Daoy (cell line): ENCODE measurements at regions not wholly inside any gene's neighbourhood (a gene's known extent, or its start where the extent isn't known, plus 50 kb on each side); places are given as distances from the start of the nearest gene placed in this dataset.
A peak's percentile ranks its signal among the peaks of the same experiment; 100 is the strongest.
"Not testable (repeated sequence)": the region's sequence is repeated elsewhere in the genome, so short reads cannot be mapped to it uniquely, and the experiment has no call there.

Experiments used
- DNase-seq: peaks from one replicate; pipeline ENCODE4 v3.0.0-alpha.2; 2015; ENCODE audit warnings: low read depth

DNA sequence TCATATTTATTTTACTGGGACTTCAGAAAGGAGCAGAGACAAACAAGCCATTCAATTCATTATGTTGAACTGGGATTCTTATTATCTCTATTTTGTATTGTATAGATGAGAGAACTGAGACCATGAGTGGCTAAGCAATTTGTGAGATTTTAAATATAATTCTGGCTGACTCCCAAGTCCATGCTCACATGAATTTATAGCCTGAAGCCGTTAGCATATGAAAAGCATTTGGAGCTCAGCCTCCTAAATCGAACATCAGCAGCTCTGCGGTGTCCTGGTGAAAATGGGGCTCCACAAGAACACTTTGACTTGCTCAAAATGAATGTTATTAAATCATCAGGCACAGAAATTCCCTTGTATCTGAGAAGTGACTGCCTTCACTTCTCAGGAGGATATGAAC, 96.8 kb upstream of the DPT start:
- no peak for DNase-seq

- DNase-seq, result no peak
Measured at GRCh38 chr1:168826269-168826668, 97.3 kb upstream of the DPT start.

DNA sequence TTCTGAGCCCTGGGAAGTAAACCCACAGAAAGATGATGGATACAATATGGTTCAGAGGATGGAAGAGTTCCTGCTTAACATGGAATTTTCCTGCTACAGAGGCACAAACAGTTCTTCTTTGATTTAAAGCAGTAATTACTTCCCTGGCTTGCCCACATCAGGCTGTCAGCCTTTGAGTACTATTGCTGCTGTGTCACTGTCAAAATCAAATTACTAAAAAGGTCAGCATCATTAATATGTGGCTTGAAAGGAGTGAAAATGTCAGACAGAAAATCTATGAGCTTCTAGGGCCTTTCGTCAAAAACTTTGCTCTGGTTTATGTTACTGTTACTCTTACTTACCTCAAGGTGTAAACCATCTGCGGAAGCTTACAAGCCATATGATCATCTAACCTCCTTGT, 98.6 kb upstream of the DPT start:
- no peak for DNase-seq

DNA sequence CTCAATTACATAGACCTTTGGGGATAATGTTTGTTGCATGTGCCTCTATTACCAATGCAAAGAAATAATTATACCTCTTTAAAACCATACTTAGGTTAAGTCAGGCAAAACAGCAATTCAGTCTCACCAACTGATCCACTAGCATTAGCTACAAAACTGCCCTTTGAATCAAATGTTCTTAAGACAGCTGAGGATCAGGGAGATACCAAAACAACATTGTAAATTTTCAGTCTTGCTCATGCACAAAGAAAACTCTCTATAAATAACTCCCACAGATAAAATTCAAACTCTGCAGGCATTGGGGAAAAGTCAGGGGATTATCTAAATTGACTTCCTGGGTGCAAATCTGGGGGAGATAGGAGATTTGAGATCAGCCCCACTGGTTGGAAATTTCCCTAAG, 100.9 kb upstream of the DPT start:
- no peak for DNase-seq

GRCh38 chr1:168830562-168830961, 101.6 kb upstream of the DPT start:
- DNase-seq, result no peak

DNA sequence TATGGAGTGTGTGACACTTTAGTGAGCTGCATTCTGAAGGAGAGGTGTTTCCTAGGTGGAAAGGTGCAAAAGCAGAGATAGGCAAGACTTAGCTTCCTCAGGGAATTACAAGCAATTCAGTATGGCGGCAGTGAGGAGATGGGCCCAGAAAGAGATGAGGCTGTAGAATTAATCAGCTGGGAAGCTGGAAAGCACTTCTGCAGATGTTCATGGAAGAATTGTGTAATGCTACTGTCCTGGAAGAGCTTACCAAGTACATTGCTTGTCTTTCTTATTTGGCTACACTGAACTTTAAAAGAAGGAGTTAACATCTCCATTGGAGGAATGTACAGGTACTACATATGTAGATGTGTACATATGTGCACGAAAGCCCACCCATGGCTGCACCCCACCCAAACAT, 103.7 kb upstream of the DPT start:
- no peak for DNase-seq

DNA sequence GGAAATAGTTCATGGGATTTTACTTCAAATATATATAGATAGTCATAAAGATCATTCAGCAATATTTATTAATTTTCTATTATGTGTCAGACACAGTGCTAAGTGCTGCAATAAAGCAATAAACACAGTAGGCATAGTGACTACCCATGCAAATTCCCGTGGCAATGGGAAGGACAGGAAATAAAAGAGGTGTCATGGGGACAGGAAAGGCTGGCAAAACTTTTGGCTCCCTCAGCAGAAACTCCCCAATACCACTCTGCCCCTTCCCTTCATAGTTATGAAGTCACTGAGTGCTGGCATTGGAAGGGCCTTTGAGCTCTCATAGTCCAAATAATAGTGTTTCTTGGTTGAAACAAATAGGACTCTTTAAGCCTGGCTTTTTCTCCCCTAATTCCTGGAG, 104.4 kb upstream of the DPT start:
- DNase-seq, result no peak

- no peak for DNase-seq
Measured at GRCh38 chr1:168833801-168834224, 104.8 kb upstream of the DPT start.

- DNase-seq, result peak; percentile 9
Measured at GRCh38 chr1:168834225-168834872, 105.3 kb upstream of the DPT start.

DNA sequence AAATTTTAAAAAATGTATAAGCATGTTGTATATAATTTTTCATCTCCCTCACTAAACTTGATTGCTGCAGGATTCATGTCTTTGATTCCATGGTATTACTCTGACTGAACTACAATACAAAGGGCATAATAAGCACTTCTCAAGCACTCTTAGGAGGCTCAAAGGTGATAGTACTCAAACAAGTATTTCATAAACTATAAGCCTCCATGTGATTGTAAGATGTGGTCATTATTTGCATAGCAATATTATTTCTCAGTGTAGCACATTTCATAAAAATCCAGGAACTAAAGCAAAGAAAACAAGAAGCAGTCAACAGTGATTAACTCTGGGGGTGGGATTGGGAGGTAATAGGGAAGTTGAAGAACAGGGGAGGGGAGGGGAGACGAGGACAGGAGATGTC, 106.2 kb upstream of the DPT start:
- DNase-seq, result no peak

DNA sequence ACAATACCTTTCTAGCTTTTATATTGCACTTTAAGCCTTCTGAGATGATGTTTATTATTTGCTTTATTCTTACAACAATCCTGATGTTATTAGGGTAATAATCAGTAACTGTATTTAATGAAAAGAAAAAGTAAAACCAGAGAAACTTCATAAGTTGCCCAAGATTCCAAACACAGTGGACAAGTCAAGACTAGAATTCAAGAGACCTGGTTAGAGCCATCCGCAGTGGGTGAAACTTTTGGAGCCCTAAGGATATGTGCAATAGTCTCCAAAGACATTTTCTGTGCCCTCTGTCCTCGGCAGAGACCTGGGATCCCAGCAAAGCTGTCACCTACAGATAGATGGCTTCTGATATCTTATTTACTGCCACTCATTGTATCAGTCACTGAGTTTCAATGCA, 106.8 kb upstream of the DPT start:
- no peak for DNase-seq

DNA sequence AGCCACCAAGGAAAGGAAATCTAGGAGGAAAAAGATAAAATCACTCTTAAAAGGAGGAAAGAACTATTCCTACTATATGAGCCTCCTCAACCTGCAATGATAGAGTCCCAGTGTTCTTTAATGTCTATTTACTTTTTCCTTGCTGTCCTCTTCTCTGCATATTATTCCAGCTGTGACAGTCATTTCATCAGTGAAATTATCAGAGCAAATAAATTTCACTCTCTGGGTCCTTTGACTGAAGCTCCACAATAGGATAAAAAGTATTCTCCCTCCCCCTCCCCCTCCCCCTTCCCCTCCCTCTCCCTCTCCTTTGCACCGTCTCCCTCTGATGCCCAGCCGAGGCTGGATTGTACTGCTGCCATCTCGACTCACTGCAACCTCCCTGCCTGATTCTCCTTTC, 107.5 kb upstream of the DPT start:
- no peak for DNase-seq

DNA sequence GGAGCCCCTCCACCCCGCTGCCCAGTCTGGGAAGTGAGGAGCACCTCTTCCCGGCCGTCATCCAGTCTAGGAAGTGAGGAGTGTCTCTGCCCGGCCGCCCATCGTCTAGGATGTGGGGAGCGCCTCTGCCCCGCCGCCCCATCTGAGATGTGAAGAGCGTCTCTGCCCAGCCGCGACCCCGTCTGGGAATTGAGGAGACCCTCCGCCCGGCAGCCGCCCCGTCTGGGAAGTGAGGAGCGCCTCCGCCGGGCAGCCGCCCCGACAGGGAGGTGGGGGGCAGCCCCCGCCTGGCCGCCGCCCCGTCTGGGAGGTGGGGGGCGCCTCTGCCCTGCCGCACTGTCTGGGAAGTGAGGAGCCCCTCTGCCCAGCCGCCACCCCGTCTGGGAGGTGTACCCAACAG, 108.2 kb upstream of the DPT start:
- not testable (repeated sequence) for DNase-seq

- DNase-seq, result no peak
Measured at GRCh38 chr1:168842306-168842705, 113.3 kb upstream of the DPT start.

DNA sequence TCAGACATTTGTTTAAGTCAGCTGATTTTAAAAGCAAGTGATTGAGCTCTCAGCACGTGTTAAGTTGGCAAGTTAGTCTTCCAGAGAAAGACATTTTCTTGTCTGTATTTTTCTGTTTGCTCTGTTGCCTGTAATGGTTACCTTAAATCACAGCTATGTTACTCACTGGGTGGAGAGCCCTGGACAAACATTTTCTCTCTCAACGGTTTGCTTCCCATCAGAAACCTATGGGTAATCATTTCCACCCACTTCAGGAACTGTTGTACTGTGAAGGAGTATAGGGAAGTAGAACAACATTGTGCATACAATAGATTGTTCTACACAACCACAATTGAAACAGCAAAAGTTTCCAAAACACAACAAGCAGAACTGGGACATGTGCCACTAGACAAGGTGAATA, 113.9 kb upstream of the DPT start:
- DNase-seq, result no peak

DNA sequence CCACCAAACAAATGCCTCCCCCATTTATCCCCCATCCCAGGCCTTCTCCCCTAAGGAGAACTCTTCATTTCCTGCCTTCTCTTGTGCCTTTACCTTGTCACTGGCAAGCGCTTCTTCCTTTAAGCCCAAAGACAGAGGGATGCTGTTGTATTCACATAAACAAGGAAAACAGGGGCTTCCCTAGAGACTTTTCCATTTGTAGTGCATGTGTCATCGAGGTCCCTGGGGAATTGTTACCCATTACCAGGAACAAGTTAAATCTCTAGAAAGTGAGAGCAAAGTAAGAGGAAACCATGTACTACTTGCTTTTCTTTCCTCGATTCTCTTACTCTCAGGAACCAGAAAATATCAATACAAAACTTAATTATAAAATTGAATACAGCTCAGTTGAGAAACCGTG, 114.4 kb upstream of the DPT start:
- DNase-seq, result peak; percentile 7

DNA sequence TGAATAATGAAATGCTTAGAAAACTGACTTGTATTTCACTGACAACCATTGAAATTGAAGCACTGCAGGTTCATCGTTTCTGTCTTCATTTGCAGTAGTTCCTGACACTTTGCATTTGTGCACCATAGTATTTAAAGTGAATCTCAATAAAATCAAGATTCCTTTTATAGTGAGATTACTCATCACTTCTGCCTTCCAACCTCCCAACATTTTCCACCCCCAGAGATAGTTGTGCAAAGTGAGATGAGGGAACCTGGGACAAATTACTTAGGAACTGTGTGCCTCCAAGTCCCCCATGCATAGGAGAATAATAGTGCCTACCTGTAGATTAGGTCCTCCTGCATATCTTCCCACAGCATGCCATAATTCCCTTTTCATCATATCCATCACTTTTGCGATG, 114.9 kb upstream of the DPT start:
- no peak for DNase-seq

DNA sequence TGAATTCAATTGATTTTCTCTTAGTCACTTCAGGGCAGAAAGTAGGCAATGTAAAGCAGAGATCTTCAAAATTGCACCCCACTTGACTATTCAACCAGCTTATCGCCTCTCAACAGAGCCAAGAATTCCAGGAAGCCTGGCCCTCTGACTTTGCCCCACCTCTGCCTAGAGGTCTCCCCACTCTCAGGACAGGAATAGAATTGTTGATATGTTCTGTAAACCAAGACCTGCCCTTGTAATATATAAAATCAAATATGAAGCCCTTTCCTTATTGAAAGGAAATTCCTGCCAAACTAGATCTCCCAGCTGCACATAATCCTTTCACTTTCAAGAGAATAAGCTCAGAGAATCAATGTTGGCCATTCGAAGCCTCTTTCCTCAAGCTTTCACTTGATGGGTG, 116.1 kb upstream of the DPT start:
- DNase-seq, result no peak

DNA sequence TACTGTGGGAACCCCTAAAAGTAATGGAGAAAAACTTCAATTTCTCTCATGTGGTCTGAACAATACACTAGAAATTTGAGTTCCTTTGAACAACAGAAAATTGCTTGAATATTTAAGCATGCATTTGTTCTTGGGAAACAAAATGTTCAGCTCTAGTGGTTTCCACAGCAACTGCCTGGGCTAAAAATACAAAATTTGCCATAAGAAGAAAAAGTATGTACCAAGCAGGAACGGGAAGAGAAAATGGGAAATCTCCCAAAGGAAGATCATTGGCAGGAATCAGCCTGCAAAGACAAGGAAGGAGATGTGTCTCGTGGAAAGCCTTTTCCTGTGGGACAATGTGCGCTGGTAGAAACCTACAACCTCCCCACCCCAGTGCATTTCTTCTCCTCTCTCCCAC, 119.0 kb upstream of the DPT start:
- no peak for DNase-seq

- no peak for DNase-seq
Measured at GRCh38 chr1:168861421-168862004, 132.5 kb upstream of the DPT start.

DNA sequence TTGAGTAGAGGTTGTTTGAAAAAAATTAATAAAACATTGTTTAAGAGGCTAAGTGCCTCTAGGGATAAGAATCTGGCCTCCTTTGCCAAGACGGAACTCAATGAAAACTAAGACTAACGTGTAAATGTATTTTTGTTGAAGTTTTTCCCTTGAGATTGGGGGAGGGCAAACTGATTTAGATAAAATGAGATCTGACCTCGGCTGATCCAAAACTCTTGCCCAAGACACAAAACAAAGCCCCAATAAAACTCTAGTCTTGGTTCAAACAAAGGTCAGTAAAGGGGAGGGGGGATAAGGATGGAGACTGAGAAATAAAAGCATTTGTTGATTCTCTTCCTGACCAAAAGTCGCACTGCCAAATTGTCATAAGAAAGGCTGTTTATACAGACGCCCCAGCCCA, 134.8 kb upstream of the DPT start:
- DNase-seq, result no peak

DNA sequence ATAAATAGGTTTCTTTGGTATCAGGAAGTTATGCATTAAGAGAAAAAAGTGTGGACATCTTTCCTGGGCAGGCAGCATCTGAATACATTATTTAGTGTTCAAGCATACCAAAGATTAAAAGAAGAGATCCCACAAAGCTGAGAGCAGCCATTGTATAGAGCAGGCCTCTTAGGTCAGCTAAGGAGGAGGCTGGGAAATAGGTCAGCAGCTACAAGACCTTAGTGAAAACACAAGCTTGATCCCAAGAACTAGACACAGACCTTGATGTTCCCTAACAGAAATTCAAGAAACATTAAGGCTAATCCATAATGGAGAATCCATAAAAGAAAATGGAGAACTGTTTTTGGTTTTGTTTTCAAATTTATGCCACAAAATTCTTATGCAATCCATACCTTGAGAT, 135.3 kb upstream of the DPT start:
- no peak for DNase-seq

DNA sequence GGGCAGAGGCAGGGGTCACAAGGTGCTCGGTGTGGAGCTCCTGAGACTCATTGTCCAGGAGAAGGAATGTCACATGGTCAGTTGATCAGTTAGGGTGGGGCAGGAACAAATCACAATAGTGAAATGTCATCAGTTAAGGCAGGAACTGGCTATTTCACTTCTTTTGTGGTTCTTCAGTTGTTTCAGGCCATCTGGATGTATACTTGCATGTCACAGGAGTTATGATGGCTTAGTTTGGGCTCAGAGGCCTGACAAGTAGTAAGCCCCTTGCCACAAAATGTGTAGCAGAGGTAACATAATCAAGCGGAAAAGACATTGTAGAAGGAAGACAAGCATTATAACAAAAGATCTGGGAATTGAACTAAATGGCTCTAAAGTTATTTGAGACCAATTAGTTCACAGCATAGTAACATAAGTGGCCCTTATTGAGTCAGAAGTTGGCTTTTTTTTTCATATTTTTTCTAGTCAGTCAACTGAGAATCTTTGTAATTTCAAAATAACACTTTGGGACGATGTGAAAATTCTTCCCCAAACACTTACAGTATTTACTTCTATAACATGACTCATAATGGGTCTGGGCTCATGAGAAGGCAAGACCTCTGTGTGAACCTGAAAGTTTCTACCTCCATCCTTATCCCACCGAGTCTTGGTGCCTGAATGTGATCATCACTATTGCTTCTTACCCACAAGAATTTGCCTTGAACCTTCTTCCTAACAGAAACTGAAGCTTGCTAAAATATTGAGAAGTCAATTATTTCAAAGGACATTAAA, 137.0 kb upstream of the DPT start:
- DNase-seq, result no peak
